H1 (cell line): ENCODE measurements at regions not wholly inside any gene's neighbourhood (a gene's known extent, or its start where the extent isn't known, plus 50 kb on each side); places are given as distances from the start of the nearest gene placed in this dataset.

ENCODE experiments used
- ATF3 ChIP-seq: IDR thresholded peaks from 2 replicates; pipeline ENCODE4 v1.6.1; 2011; ENCODE audit warnings: low read depth, mild to moderate bottlenecking, low read length; ENCODE audit not compliant: insufficient read depth
- CTCF ChIP-seq, 3 experiments: IDR thresholded peaks; 1 replicate in 2 of 3; 2 replicates in 1 of 3; pipeline versions ENCODE4 v1.5.1 to v1.6.1; 2011; ENCODE audit warnings: low read length in 3 of 3, mild to moderate bottlenecking in 3 of 3, inconsistent platforms in 2 of 3, low read depth in 1 of 3, moderate library complexity in 1 of 3; ENCODE audit not compliant: insufficient read depth in 1 of 3; ENCODE audit errors: control extremely low read depth in 1 of 3
- EGR1 ChIP-seq: IDR thresholded peaks from 2 replicates; pipeline ENCODE4 v1.6.1; 2011; ENCODE audit warnings: low read depth, low read length, borderline replicate concordance
- GABPA ChIP-seq: IDR thresholded peaks from 2 replicates; pipeline ENCODE4 v1.6.1; 2011; ENCODE audit warnings: mild to moderate bottlenecking, low read length, moderate library complexity, borderline replicate concordance; ENCODE audit not compliant: insufficient read depth
- HDAC2 ChIP-seq, 2 experiments: fragments of 300-600 bp in 1 of 2; sonication (generic) in 1 of 2; IDR thresholded peaks; 2 replicates each; pipeline ENCODE4 v1.6.1; 2011 to 2012; ENCODE audit warnings: low read depth in 2 of 2, low read length in 2 of 2, mild to moderate bottlenecking in 2 of 2, moderate library complexity in 2 of 2, borderline replicate concordance in 1 of 2, inconsistent platforms in 1 of 2
- JUN ChIP-seq: IDR thresholded peaks from 2 replicates; pipeline ENCODE4 v1.6.1; 2011; ENCODE audit warnings: low read depth, mild to moderate bottlenecking, improper control_type of control experiment, low read length
- POLR2A ChIP-seq, 2 experiments: IDR thresholded peaks; 1 replicate in 1 of 2; 2 replicates in 1 of 2; pipeline ENCODE4 v1.6.1; 2011; ENCODE audit warnings: low read depth in 2 of 2, low read length in 2 of 2, mild to moderate bottlenecking in 2 of 2; ENCODE audit errors: control extremely low read depth in 1 of 2
- POLR2AphosphoS5 ChIP-seq: IDR thresholded peaks from 2 replicates; pipeline ENCODE4 v1.6.1; 2011; ENCODE audit warnings: low read depth, low read length
- RNF2 ChIP-seq: fragments of 200-900, 300-1000 bp; sonication (generic); IDR thresholded peaks from 2 replicates; pipeline ENCODE4 v1.7.1; 2016; ENCODE audit warnings: borderline replicate concordance, low read depth, mild to moderate bottlenecking, antibody characterized with exemption, low read length; ENCODE audit not compliant: poor library complexity, severe bottlenecking; ENCODE audit errors: missing control alignments
- TBP ChIP-seq: IDR thresholded peaks from 2 replicates; pipeline ENCODE4 v1.6.1; 2011; ENCODE audit warnings: low read depth, low read length, improper control_type of control experiment

- TF ChIP-seq POLR2A (IDR thresholded peaks at IDR 0.05; ENCODE audit: control extremely low read depth in 1 of 2, low read depth in 2 of 2, low read length in 2 of 2) (no peak), CTCF (IDR thresholded peaks at IDR 0.05; ENCODE audit: control extremely low read depth in 1 of 3, insufficient read depth in 1 of 3, low read depth in 1 of 3, low read length in 3 of 3) (no peak), GABPA (no peak), POLR2AphosphoS5 (no peak), JUN (no peak), RNF2 (no peak), TBP (no peak), ATF3 (no peak), EGR1 (no peak), HDAC2 (IDR thresholded peaks at IDR 0.05; ENCODE audit: borderline replicate concordance in 1 of 2, low read depth in 2 of 2, low read length in 2 of 2) (no peak)
Observed at GRCh38 chr3:139755551-139755950, 77.8 kb upstream of the NMNAT3 start.
